ENCODE measurements at regions not wholly inside any gene's neighbourhood (a gene's known extent, or its start where the extent isn't known, plus 50 kb on each side); places are given as distances from the start of the nearest gene placed in this dataset.

- H3K27me3 ChIP-seq = no peaks in the 10 kb centered on the region
- H3K27ac ChIP-seq = no peak overlapping the region
- peak in 1 of 2 donors; percentile 73 for DNase-seq (ENCODE audit: low spot score in 2 of 2)
- no peaks in the 10 kb centered on the region for H3K9me3 ChIP-seq
- TF ChIP-seq CTCF (IDR thresholded peaks at IDR 0.05) (no peak), EP300 (IDR thresholded peaks at IDR 0.05) (no peak), POLR2AphosphoS5 (IDR thresholded peaks at IDR 0.05) (no peak), POLR2A (IDR thresholded peaks at IDR 0.05) (no peak)
- no peak overlapping the region for H3K4me3 ChIP-seq
- 37% methylated on average over 11 of the region's 11 CpGs for WGBS
- no peaks in the 10 kb centered on the region for H3K36me3 ChIP-seq
- peaks cover 18% of the 10 kb centered on the region for H3K4me1 ChIP-seq
Observed at GRCh38 chr4:13988353-13989305, 361.1 kb upstream of the BOD1L1 start.

GRCh38 chr4:13989501-13989900 lies 362.0 kb upstream of the BOD1L1 start:
- no peaks in the 10 kb centered on the region for H3K36me3 ChIP-seq
- 32% methylated on average over 6 of the region's 6 CpGs for WGBS
- TF ChIP-seq CTCF (IDR thresholded peaks at IDR 0.05) = no peak
- no peak for TF ChIP-seq POLR2AphosphoS5 (IDR thresholded peaks at IDR 0.05)
- no peak for TF ChIP-seq POLR2A (IDR thresholded peaks at IDR 0.05)
- no peak for TF ChIP-seq EP300 (IDR thresholded peaks at IDR 0.05)
- H3K27ac ChIP-seq = no peak overlapping the region
- H3K9me3 ChIP-seq = no peaks in the 10 kb centered on the region
- no peaks in the 10 kb centered on the region for H3K27me3 ChIP-seq
- DNase-seq (ENCODE audit: low spot score in 2 of 2) = no peak
- H3K4me3 ChIP-seq = no peak overlapping the region
- peaks cover 18% of the 10 kb centered on the region for H3K4me1 ChIP-seq

- WGBS = 26% methylated on average over 4 of the region's 4 CpGs
- no peak for TF ChIP-seq CTCF (IDR thresholded peaks at IDR 0.05)
Observed at GRCh38 chr4:13990596-13991589, 363.4 kb upstream of the BOD1L1 start.

GRCh38 chr4:13992041-13992440 lies 364.5 kb upstream of the BOD1L1 start:
- peaks cover 18% of the 10 kb centered on the region for H3K4me1 ChIP-seq
- TF ChIP-seq CTCF (IDR thresholded peaks at IDR 0.05) = no peak
- no peak for TF ChIP-seq EP300 (IDR thresholded peaks at IDR 0.05)
- no peak for TF ChIP-seq POLR2AphosphoS5 (IDR thresholded peaks at IDR 0.05)
- no peak for TF ChIP-seq POLR2A (IDR thresholded peaks at IDR 0.05)
- no peak overlapping the region for H3K27ac ChIP-seq
- no peaks in the 10 kb centered on the region for H3K36me3 ChIP-seq
- H3K4me3 ChIP-seq = no peak overlapping the region
- no peak for DNase-seq (ENCODE audit: low spot score in 2 of 2)
- WGBS = 85% methylated on average over 2 of the region's 2 CpGs
- no peaks in the 10 kb centered on the region for H3K27me3 ChIP-seq
- H3K9me3 ChIP-seq = no peaks in the 10 kb centered on the region

More at GRCh38 chr4:13990596-13991589, 363.4 kb upstream of the BOD1L1 start:
- no peak overlapping the region for H3K4me3 ChIP-seq
- H3K27ac ChIP-seq = no peak overlapping the region
- no peak for DNase-seq (ENCODE audit: low spot score in 2 of 2)
- H3K4me1 ChIP-seq = peaks cover 18% of the 10 kb centered on the region
- H3K36me3 ChIP-seq = no peaks in the 10 kb centered on the region
- H3K9me3 ChIP-seq = no peaks in the 10 kb centered on the region
- no peaks in the 10 kb centered on the region for H3K27me3 ChIP-seq
